Liver (tissue), 8 donors: ENCODE measurements at regions not wholly inside any gene's neighbourhood (a gene's known extent, or its start where the extent isn't known, plus 50 kb on each side); places are given as distances from the start of the nearest gene placed in this dataset.

Experiments
- DNase-seq: peaks from one replicate; pipeline ENCODE4 v3.0.0-alpha.2; 2017; ENCODE audit warnings: low spot score
- H3K27ac ChIP-seq, 2 donors: one replicate each; pipeline ENCODE4 v1.7.0; 2013; ENCODE audit warnings: inconsistent platforms in 2 of 2, low read length in 2 of 2, control low read depth in 1 of 2, low read depth in 1 of 2, mild to moderate bottlenecking in 1 of 2
- H3K27me3 ChIP-seq, 4 donors: one replicate each; pipeline versions ENCODE4 v1.6.1 to v1.7.0; 2013; ENCODE audit warnings: low read length in 3 of 4, inconsistent platforms in 1 of 4, mild to moderate bottlenecking in 1 of 4, moderate library complexity in 1 of 4; ENCODE audit not compliant: control insufficient read depth in 4 of 4, insufficient read depth in 4 of 4
- H3K36me3 ChIP-seq, 4 donors: one replicate each; pipeline versions ENCODE4 v1.6.1 to v1.7.0; 2013; ENCODE audit warnings: low read length in 3 of 4, mild to moderate bottlenecking in 3 of 4, low read depth in 1 of 4, moderate library complexity in 1 of 4; ENCODE audit not compliant: control insufficient read depth in 4 of 4, insufficient read depth in 3 of 4
- H3K4me1 ChIP-seq, 4 donors: one replicate each; pipeline versions ENCODE4 v1.6.1 to v1.7.0; 2013; ENCODE audit warnings: low read length in 3 of 4, mild to moderate bottlenecking in 3 of 4, moderate library complexity in 1 of 4; ENCODE audit not compliant: control insufficient read depth in 4 of 4, insufficient read depth in 4 of 4
- H3K4me3 ChIP-seq, 3 donors: one replicate each; pipeline versions ENCODE4 v1.6.1 to v1.7.0; 2013; ENCODE audit warnings: low read length in 3 of 3, control low read depth in 1 of 3, low read depth in 1 of 3, mild to moderate bottlenecking in 1 of 3
- H3K9ac ChIP-seq, 2 donors: one replicate each; pipeline ENCODE4 v1.7.0; 2013; ENCODE audit warnings: low read length in 2 of 2, mild to moderate bottlenecking in 2 of 2, moderate library complexity in 2 of 2, control low read depth in 1 of 2, low read depth in 1 of 2
- H3K9me3 ChIP-seq, 4 donors: one replicate each; pipeline versions ENCODE4 v1.6.1 to v1.7.0; 2013; ENCODE audit warnings: low read length in 3 of 4; ENCODE audit not compliant: control insufficient read depth in 4 of 4
- ATF3 ChIP-seq: IDR thresholded peaks from 2 replicates; pipeline ENCODE4 v1.6.1; 2016; ENCODE audit warnings: antibody characterized with exemption
- CTCF ChIP-seq: fragments of 150-350 bp; IDR thresholded peaks from 2 replicates; pipeline ENCODE4 v1.5.1; 2017; ENCODE audit warnings: improper control_type of control experiment, low read depth, low read length; ENCODE audit not compliant: missing input control
- EGR1 ChIP-seq, 2 donors: IDR thresholded peaks; 2 replicates each; pipeline ENCODE4 v1.6.1; 2016 to 2018; ENCODE audit warnings: antibody characterized with exemption in 2 of 2, low read depth in 2 of 2
- FOXA1 ChIP-seq: IDR thresholded peaks from 2 replicates; pipeline ENCODE4 v1.6.1; 2016; ENCODE audit warnings: antibody characterized with exemption
- FOXA2 ChIP-seq: IDR thresholded peaks from 2 replicates; pipeline ENCODE4 v1.6.1; 2016; ENCODE audit warnings: antibody characterized with exemption
- GABPA ChIP-seq, 2 donors: IDR thresholded peaks in 1 of 2; conservative IDR thresholded peaks in 1 of 2; 2 replicates each; pipeline ENCODE4 v1.6.1; 2016; ENCODE audit warnings: antibody characterized with exemption in 2 of 2, mild to moderate bottlenecking in 1 of 2, moderate library complexity in 1 of 2
- HNF4A ChIP-seq, 2 donors: conservative IDR thresholded peaks; 2 replicates each; pipeline ENCODE4 v1.6.1; 2016; ENCODE audit warnings: antibody characterized with exemption in 2 of 2, mild to moderate bottlenecking in 2 of 2
- HNF4G ChIP-seq: IDR thresholded peaks from 2 replicates; pipeline ENCODE4 v1.6.1; 2016; ENCODE audit warnings: antibody characterized with exemption
- JUND ChIP-seq, 2 donors: IDR thresholded peaks; 2 replicates each; pipeline ENCODE4 v1.6.1; 2016; ENCODE audit warnings: antibody characterized with exemption in 2 of 2
- NR2F2 ChIP-seq: IDR thresholded peaks from 2 replicates; pipeline ENCODE4 v1.6.1; 2016; ENCODE audit warnings: antibody characterized with exemption
- RAD21 ChIP-seq, 2 donors: IDR thresholded peaks; 2 replicates each; pipeline ENCODE4 v1.6.1; 2016; ENCODE audit warnings: antibody characterized with exemption in 2 of 2, mild to moderate bottlenecking in 2 of 2
- RXRA ChIP-seq, 2 donors: IDR thresholded peaks; 2 replicates each; pipeline ENCODE4 v1.6.1; 2017 to 2018; ENCODE audit warnings: antibody characterized with exemption in 2 of 2, mild to moderate bottlenecking in 1 of 2
- SP1 ChIP-seq: IDR thresholded peaks from 2 replicates; pipeline ENCODE4 v1.6.1; 2018; ENCODE audit warnings: antibody characterized with exemption, mild to moderate bottlenecking
- TAF1 ChIP-seq: conservative IDR thresholded peaks from 2 replicates; pipeline ENCODE4 v1.6.1; 2016; ENCODE audit warnings: antibody characterized with exemption, mild to moderate bottlenecking
- YY1 ChIP-seq: IDR thresholded peaks from 2 replicates; pipeline ENCODE4 v1.6.1; 2016; ENCODE audit warnings: antibody characterized with exemption, mild to moderate bottlenecking
- ZBTB33 ChIP-seq: IDR thresholded peaks from 2 replicates; pipeline ENCODE4 v1.6.1; 2016; ENCODE audit warnings: antibody characterized with exemption
- WGBS: extraction: QIAGEN DNeasy Blood & Tissue Kit; methylation state at CpG from one replicate; pipeline ENCODE4 v1.1.7; 2013; 5-methylcytosine and 5-hydroxymethylcytosine counted together
- TF ChIP-seq, protein P1 (sequence below): IDR thresholded peaks from 2 replicates; pipeline ENCODE4 v1.6.1; 2016; ENCODE audit warnings: antibody characterized with exemption, mild to moderate bottlenecking
- TF ChIP-seq, protein P2 (sequence below): IDR thresholded peaks from 2 replicates; pipeline ENCODE4 v1.6.1; 2016; ENCODE audit warnings: antibody characterized with exemption
- donor health status: healthy.
- donor health status: healthy.
- donor health status: healthy.
- donor health status: healthy.
- donor health status: healthy.

GRCh38 chr12:17266856-17267255 is 660.9 kb upstream of the LMO3 start:
- 81% methylated on average over 5 of the region's 5 CpGs for WGBS
- TF ChIP-seq RXRA (IDR thresholded peaks at IDR 0.05) (no peak), EGR1 (IDR thresholded peaks at IDR 0.05; ENCODE audit: low read depth in 2 of 2) (no peak), HNF4G (no peak), ATF3 (no peak), HNF4A (conservative IDR thresholded peaks at IDR 0.05) (no peak), JUND (IDR thresholded peaks at IDR 0.05) (no peak), NR2F2 (no peak), CTCF (no peak), RAD21 (IDR thresholded peaks at IDR 0.05) (no peak), TAF1 (no peak), YY1 (no peak)
- TF ChIP-seq, protein P1, sequence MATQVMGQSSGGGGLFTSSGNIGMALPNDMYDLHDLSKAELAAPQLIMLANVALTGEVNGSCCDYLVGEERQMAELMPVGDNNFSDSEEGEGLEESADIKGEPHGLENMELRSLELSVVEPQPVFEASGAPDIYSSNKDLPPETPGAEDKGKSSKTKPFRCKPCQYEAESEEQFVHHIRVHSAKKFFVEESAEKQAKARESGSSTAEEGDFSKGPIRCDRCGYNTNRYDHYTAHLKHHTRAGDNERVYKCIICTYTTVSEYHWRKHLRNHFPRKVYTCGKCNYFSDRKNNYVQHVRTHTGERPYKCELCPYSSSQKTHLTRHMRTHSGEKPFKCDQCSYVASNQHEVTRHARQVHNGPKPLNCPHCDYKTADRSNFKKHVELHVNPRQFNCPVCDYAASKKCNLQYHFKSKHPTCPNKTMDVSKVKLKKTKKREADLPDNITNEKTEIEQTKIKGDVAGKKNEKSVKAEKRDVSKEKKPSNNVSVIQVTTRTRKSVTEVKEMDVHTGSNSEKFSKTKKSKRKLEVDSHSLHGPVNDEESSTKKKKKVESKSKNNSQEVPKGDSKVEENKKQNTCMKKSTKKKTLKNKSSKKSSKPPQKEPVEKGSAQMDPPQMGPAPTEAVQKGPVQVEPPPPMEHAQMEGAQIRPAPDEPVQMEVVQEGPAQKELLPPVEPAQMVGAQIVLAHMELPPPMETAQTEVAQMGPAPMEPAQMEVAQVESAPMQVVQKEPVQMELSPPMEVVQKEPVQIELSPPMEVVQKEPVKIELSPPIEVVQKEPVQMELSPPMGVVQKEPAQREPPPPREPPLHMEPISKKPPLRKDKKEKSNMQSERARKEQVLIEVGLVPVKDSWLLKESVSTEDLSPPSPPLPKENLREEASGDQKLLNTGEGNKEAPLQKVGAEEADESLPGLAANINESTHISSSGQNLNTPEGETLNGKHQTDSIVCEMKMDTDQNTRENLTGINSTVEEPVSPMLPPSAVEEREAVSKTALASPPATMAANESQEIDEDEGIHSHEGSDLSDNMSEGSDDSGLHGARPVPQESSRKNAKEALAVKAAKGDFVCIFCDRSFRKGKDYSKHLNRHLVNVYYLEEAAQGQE: no peak
- TF ChIP-seq, protein P2, sequence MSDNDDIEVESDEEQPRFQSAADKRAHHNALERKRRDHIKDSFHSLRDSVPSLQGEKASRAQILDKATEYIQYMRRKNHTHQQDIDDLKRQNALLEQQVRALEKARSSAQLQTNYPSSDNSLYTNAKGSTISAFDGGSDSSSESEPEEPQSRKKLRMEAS: no peak

GRCh38 chr12:17264603-17265002 is 658.6 kb upstream of the LMO3 start:
- H3K9ac ChIP-seq: no peak overlapping the region
- no peak for TF ChIP-seq CTCF
- no peak for TF ChIP-seq FOXA1
- no peak for TF ChIP-seq HNF4A (conservative IDR thresholded peaks at IDR 0.05)
- no peak for TF ChIP-seq HNF4G
- TF ChIP-seq RXRA (IDR thresholded peaks at IDR 0.05): no peak
- no peak for TF ChIP-seq NR2F2
- no peak for TF ChIP-seq EGR1 (IDR thresholded peaks at IDR 0.05; ENCODE audit: low read depth in 2 of 2)
- TF ChIP-seq, protein P1: no peak
- TF ChIP-seq ATF3: no peak
- no peak for TF ChIP-seq RAD21 (IDR thresholded peaks at IDR 0.05)
- TF ChIP-seq ZBTB33: no peak
- no peak for TF ChIP-seq FOXA2
- no peak for TF ChIP-seq GABPA (IDR thresholded peaks at IDR 0.05 in 1 of 2, conservative IDR thresholded peaks at IDR 0.05 in 1 of 2)
- TF ChIP-seq YY1: no peak
- no peak for TF ChIP-seq SP1
- no peak for TF ChIP-seq JUND (IDR thresholded peaks at IDR 0.05)

More at GRCh38 chr12:17266856-17267255, 660.9 kb upstream of the LMO3 start:
- H3K27me3 ChIP-seq: no peaks in the 10 kb centered on the region
- H3K36me3 ChIP-seq: no peaks in the 10 kb centered on the region
- H3K27ac ChIP-seq: no peak overlapping the region
- no peak overlapping the region for H3K9ac ChIP-seq
- no peaks in the 10 kb centered on the region for H3K4me1 ChIP-seq
- no peak overlapping the region for H3K4me3 ChIP-seq
- DNase-seq: no peak
- H3K9me3 ChIP-seq: no peaks in the 10 kb centered on the region

More at GRCh38 chr12:17264603-17265002, 658.6 kb upstream of the LMO3 start:
- no peaks in the 10 kb centered on the region for H3K9me3 ChIP-seq
- no peak for DNase-seq
- no peaks in the 10 kb centered on the region for H3K27me3 ChIP-seq
- H3K4me3 ChIP-seq: no peak overlapping the region
- H3K4me1 ChIP-seq: no peaks in the 10 kb centered on the region
- 86% methylated on average over 2 of the region's 2 CpGs for WGBS
- H3K36me3 ChIP-seq: no peaks in the 10 kb centered on the region
- no peak overlapping the region for H3K27ac ChIP-seq
